GM12878 (cell line): ENCODE measurements at regions not wholly inside any gene's neighbourhood (a gene's known extent, or its start where the extent isn't known, plus 50 kb on each side); places are given as distances from the start of the nearest gene placed in this dataset.

Source experiments
- ATAC-seq: fragments of 200-7000 bp; cut with Tn5 transposase; 3 replicates; pipeline ENCODE4 v1.9.1; 2020; ENCODE audit warnings: mild to moderate bottlenecking, moderate library complexity
- BruUV-seq: library from RNA; stranded (reverse); fragments of 400-500 nt; replicated peaks from 2 replicates; lab custom pipeline; 2021; lab: Mats Ljungman, UMichigan
- CTCF ChIA-PET: fragments of 300-600 bp; sonication (Branson Sonifier 250); formaldehyde crosslinking; extraction: SDS; loops from one replicate; lab custom pipeline; 2021; ENCODE audit warnings: inconsistent platforms; lab: Yijun Ruan, JAX
- POLR2A ChIA-PET: fragments of 350-600 bp; formaldehyde crosslinking; extraction: SDS; loops from one replicate; lab custom pipeline; 2021; ENCODE audit warnings: inconsistent platforms; lab: Charles Lee
- RAD21 ChIA-PET: fragments of 300-600 bp; sonication (Branson Sonifier 250); formaldehyde crosslinking; loops from one replicate; lab custom pipeline; 2023; ENCODE audit warnings: antibody characterized with exemption; ENCODE audit not compliant: unreplicated experiment; lab: Charles Lee
- SMC1A ChIA-PET: fragments of 300-600 bp; sonication (Branson Sonifier 250); formaldehyde crosslinking; loops from one replicate; lab custom pipeline; 2023; ENCODE audit not compliant: unreplicated experiment, uncharacterized antibody; lab: Charles Lee
- DNase-seq: peaks from one replicate; pipeline ENCODE4 v3.0.0-alpha.2; 2011; ENCODE audit warnings: low read depth, low spot score
- FAIRE-seq: peaks from 3 replicates; lab custom pipeline; 2011; peaks lifted over from hg19 to GRCh38; lab: Jason Lieb, UNC
- H2AFZ ChIP-seq: 2 replicates; pipeline ENCODE4 v1.6.0; 2011; ENCODE audit warnings: low read depth, low read length, control low read depth; ENCODE audit not compliant: control insufficient read depth
- H3K27ac ChIP-seq: 2 replicates; pipeline ENCODE4 v1.5.1; 2011; ENCODE audit warnings: control low read depth; ENCODE audit not compliant: control insufficient read depth, insufficient read depth
- H3K27me3 ChIP-seq, 2 experiments: replicated peaks in 1 of 2; 2 replicates each; pipeline versions ENCODE4 v1.6.0 to v1.6.1; 2011; ENCODE audit warnings: low read length in 1 of 2; ENCODE audit not compliant: control insufficient read depth in 2 of 2, insufficient read depth in 2 of 2
- H3K36me3 ChIP-seq, 2 experiments: 2 replicates each; pipeline ENCODE4 v1.5.1; 2011; ENCODE audit warnings: low read length in 1 of 2; ENCODE audit not compliant: control insufficient read depth in 2 of 2, insufficient read depth in 2 of 2
- H3K4me1 ChIP-seq: 2 replicates; pipeline ENCODE4 v1.6.1; 2011; ENCODE audit warnings: mild to moderate bottlenecking, low read length, moderate library complexity, mixed read lengths; ENCODE audit not compliant: control insufficient read depth, insufficient read depth
- H3K4me2 ChIP-seq: 2 replicates; pipeline ENCODE4 v1.6.0; 2011; ENCODE audit warnings: control low read depth; ENCODE audit not compliant: control insufficient read depth, insufficient read depth
- H3K4me3 ChIP-seq: fragments of 200-600 bp; sonication (generic); 2 replicates; pipeline ENCODE4 v1.5.1; 2016
- H3K79me2 ChIP-seq: 2 replicates; pipeline ENCODE4 v1.6.0; 2011; ENCODE audit warnings: low read length; ENCODE audit not compliant: control insufficient read depth, insufficient read depth
- H3K9ac ChIP-seq: 2 replicates; pipeline ENCODE4 v1.8.0; 2011; ENCODE audit warnings: low read length, control low read depth, mixed read lengths; ENCODE audit not compliant: control insufficient read depth, insufficient read depth
- H3K9me3 ChIP-seq: replicated peaks from 3 replicates; pipeline ENCODE4 v1.5.1; 2011; ENCODE audit warnings: mild to moderate bottlenecking, low read length; ENCODE audit not compliant: control insufficient read depth, insufficient read depth
- H4K20me1 ChIP-seq: 2 replicates; pipeline ENCODE4 v1.6.0; 2011; ENCODE audit not compliant: control insufficient read depth, insufficient read depth
- CBX5 ChIP-seq: sonication (generic); IDR thresholded peaks from 2 replicates; pipeline ENCODE4 v1.6.1; 2016; ENCODE audit warnings: low read depth, moderate library complexity, mild to moderate bottlenecking, inconsistent platforms
- HSF1 ChIP-seq: fragments of 150-350 bp; IDR thresholded peaks from 2 replicates; pipeline ENCODE4 v1.6.1; 2014; ENCODE audit warnings: mild to moderate bottlenecking, low read depth, low read length
- MYC ChIP-seq: IDR thresholded peaks from 2 replicates; pipeline ENCODE4 v1.6.1; 2011; ENCODE audit warnings: mild to moderate bottlenecking, low read length, moderate library complexity, inconsistent platforms; ENCODE audit not compliant: insufficient read depth, insufficient replicate concordance, insufficient read length, severe bottlenecking
- STAT3 ChIP-seq: IDR thresholded peaks from 2 replicates; pipeline ENCODE4 v1.6.1; 2011; ENCODE audit warnings: low read depth, low read length, improper control_type of control experiment
- WGBS: methylation state at CpG from one replicate; pipeline ENCODE4 v1.1.6; 2016; ENCODE audit warnings: low lambda C conversion rate; ENCODE audit not compliant: insufficient replicate concordance, insufficient coverage; ENCODE audit errors: missing lambda C conversion rate; 5-methylcytosine and 5-hydroxymethylcytosine counted together
- in situ Hi-C: fragments of 300-500 bp; cut with MboI; formaldehyde crosslinking; loops from 9 replicates; pipeline ENCODE4 v1.14.3; 2018; ENCODE audit warnings: mixed read lengths
- intact Hi-C: fragments of 100-400 bp; cut with micrococcal nuclease; formaldehyde crosslinking; loops from one replicate; pipeline ENCODE4 v1.14.2; 2022; ENCODE audit not compliant: unreplicated experiment

GRCh38 chr2:146992057-146992456 is 852.8 kb upstream of the ACVR2A start:
- no peaks in the 10 kb centered on the region for H3K36me3 ChIP-seq
- ATAC-seq = no peak
- intact Hi-C loops = no loop called here
- H3K27ac ChIP-seq = no peak overlapping the region
- CTCF ChIA-PET = no interaction called here
- in situ Hi-C loops = no loop called here
- H3K4me3 ChIP-seq = no peak overlapping the region
- no peaks in the 10 kb centered on the region for H3K9me3 ChIP-seq
- 50% methylated on average over 2 of the region's 2 CpGs for WGBS
- no peak overlapping the region for H3K4me2 ChIP-seq
- H3K79me2 ChIP-seq = no peaks in the 10 kb centered on the region
- BruUV-seq = no TSS peak
- POLR2A ChIA-PET = no interaction called here
- no peak overlapping the region for H2AFZ ChIP-seq
- DNase-seq = no peak
- 0 out of 2 replicates have a peak, but pooled peaks cover 3% of the 10 kb centered on the region for H3K4me1 ChIP-seq
- FAIRE-seq = no peak
- H4K20me1 ChIP-seq = no peaks in the 10 kb centered on the region
- no peak overlapping the region for H3K9ac ChIP-seq
- SMC1A ChIA-PET = no interaction called here
- H3K27me3 ChIP-seq = no peaks in the 10 kb centered on the region
- no peak for TF ChIP-seq STAT3
- RAD21 ChIA-PET = no interaction called here

DNA sequence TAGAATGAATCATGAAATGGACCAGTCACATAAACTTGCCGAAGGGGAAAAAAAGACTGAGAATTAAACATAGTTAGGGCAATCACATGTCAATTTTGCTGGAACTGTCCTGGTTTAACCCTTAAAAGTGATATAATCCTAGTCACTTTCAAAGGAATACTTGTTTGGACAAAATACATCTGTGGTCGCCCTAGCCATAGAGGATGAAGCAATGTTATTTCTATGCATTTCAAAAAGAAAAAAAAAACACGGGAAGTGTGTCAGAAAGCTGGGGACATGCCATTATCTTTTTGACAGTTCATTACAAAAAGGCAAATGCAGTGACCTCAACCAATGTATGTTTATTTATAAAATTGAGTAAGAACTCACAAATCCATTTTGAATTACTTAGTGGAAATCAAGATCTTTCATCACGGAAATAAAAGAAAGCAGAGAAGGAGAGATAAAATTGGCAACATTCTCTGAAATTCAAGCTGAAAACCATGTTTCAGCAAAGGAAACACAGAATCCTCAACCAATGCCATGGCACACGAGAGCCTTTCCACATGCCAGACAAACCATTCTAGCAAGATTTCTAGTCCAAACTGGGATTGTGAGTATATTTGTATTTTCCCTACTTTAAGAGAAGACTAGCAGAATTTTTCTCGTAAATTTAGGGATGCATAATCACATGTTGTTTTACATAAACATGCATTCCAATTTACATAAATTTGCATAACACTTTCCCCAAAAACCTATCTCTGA is 854.3 kb upstream of the ACVR2A start:
- FAIRE-seq (no peak), ATAC-seq (no peak), DNase-seq (no peak)
- RAD21 ChIA-PET = no interaction called here
- Histone ChIP-seq H2AFZ (no peak overlapping the region), H3K27ac (no peak overlapping the region), H3K9ac (no peak overlapping the region), H3K4me3 (no peak overlapping the region), H3K36me3 (no peaks in the 10 kb centered on the region), H3K9me3 (no peaks in the 10 kb centered on the region), H3K4me2 (no peak overlapping the region), H3K79me2 (no peaks in the 10 kb centered on the region), H4K20me1 (no peaks in the 10 kb centered on the region), H3K4me1 (0 out of 2 replicates have a peak, but pooled peaks cover 3% of the 10 kb centered on the region), H3K27me3 (no peaks in the 10 kb centered on the region)
- SMC1A ChIA-PET = interaction anchor here (0.7 kb wide), 1 partner anchor 23 kb away, joined by 3 read pairs; no protein-coding TSS in a partner anchor
- CTCF ChIA-PET = no interaction called here
- BruUV-seq = no TSS peak
- in situ Hi-C loops (no loop called here), intact Hi-C loops (no loop called here)
- no peak for TF ChIP-seq MYC
- TF ChIP-seq CBX5 = no peak
- no peak for TF ChIP-seq HSF1
- 53% methylated on average over 6 of the region's 6 CpGs for WGBS
- POLR2A ChIA-PET = no interaction called here
